Neural cell (in vitro differentiated cells): ENCODE measurements at regions not wholly inside any gene's neighbourhood (a gene's known extent, or its start where the extent isn't known, plus 50 kb on each side); places are given as distances from the start of the nearest gene placed in this dataset.

Experiments
- H2AFZ ChIP-seq: fragments of 200-600, 300-800 bp; sonication (generic), shearing (Covaris generic); 2 replicates; pipeline ENCODE4 v1.6.0; 2014; ENCODE audit warnings: low read depth, mild to moderate bottlenecking, antibody characterized with exemption, low read length, moderate library complexity
- H3F3A ChIP-seq: fragments of 200-600 bp; shearing (Covaris generic); 2 replicates; pipeline ENCODE4 v1.6.1; 2016; ENCODE audit warnings: mild to moderate bottlenecking, moderate library complexity, mixed read lengths, antibody characterized with exemption, low read length; ENCODE audit not compliant: insufficient read depth, poor library complexity, severe bottlenecking
- H3K27ac ChIP-seq: fragments of 200-600, 300-800 bp; sonication (generic), shearing (Covaris generic); 2 replicates; pipeline ENCODE4 v1.5.1; 2014; ENCODE audit warnings: mild to moderate bottlenecking, low read length, moderate library complexity
- H3K27me3 ChIP-seq: fragments of 300-800, 200-600 bp; sonication (generic), shearing (Covaris generic); 2 replicates; pipeline ENCODE4 v1.6.0; 2014; ENCODE audit warnings: mild to moderate bottlenecking, low read depth, low read length, moderate library complexity; ENCODE audit not compliant: insufficient read depth
- H3K36me3 ChIP-seq: fragments of 300-800, 200-600 bp; sonication (generic), shearing (Covaris generic); 2 replicates; pipeline ENCODE4 v1.5.1; 2014; ENCODE audit warnings: mild to moderate bottlenecking, antibody characterized with exemption, low read length, moderate library complexity; ENCODE audit not compliant: insufficient read depth
- H3K4me2 ChIP-seq: fragments of 300-800, 200-600 bp; sonication (generic), shearing (Covaris generic); 2 replicates; pipeline ENCODE4 v1.6.0; 2014; ENCODE audit warnings: mild to moderate bottlenecking, low read length
- H3K4me3 ChIP-seq: fragments of 300-800, 200-600 bp; sonication (generic), shearing (Covaris generic); 2 replicates; pipeline ENCODE4 v1.5.1; 2014; ENCODE audit warnings: mild to moderate bottlenecking, low read length, moderate library complexity
- H3K79me2 ChIP-seq: fragments of 200-600 bp; shearing (Covaris generic); replicated peaks from 2 replicates; pipeline ENCODE4 v1.6.0; 2014; ENCODE audit warnings: mild to moderate bottlenecking, low read length, moderate library complexity; ENCODE audit not compliant: insufficient read depth
- H3K9ac ChIP-seq: fragments of 300-800, 200-600 bp; sonication (generic), shearing (Covaris generic); 2 replicates; pipeline ENCODE4 v1.6.1; 2016; ENCODE audit warnings: mild to moderate bottlenecking, low read length, mixed read lengths
- H3K9me2 ChIP-seq: fragments of 200-600 bp; shearing (Covaris generic); 2 replicates; pipeline ENCODE4 v1.6.1; 2016; ENCODE audit warnings: mild to moderate bottlenecking, low read length, mixed read lengths; ENCODE audit not compliant: insufficient read depth
- H3K9me3 ChIP-seq: fragments of 200-600, 300-800 bp; sonication (generic), shearing (Covaris generic); 2 replicates; pipeline ENCODE4 v1.6.1; 2016; ENCODE audit warnings: mild to moderate bottlenecking, mixed run types, low read length, moderate library complexity, mixed read lengths
- H4K20me1 ChIP-seq: fragments of 200-600 bp; shearing (Covaris generic); 2 replicates; pipeline ENCODE4 v1.6.1; 2016; ENCODE audit warnings: mild to moderate bottlenecking, mixed run types; ENCODE audit not compliant: insufficient read depth
- CTCF ChIP-seq: fragments of 450-650 bp; IDR thresholded peaks from 2 replicates; pipeline ENCODE4 v1.5.1; 2014; ENCODE audit warnings: antibody characterized with exemption, mild to moderate bottlenecking, moderate library complexity; ENCODE audit not compliant: poor library complexity, severe bottlenecking
- EP300 ChIP-seq: fragments of 450-650 bp; conservative IDR thresholded peaks from 2 replicates; pipeline ENCODE4 v1.6.1; 2014; ENCODE audit warnings: antibody characterized with exemption, mild to moderate bottlenecking, moderate library complexity; ENCODE audit not compliant: poor library complexity, severe bottlenecking
- EZH2 ChIP-seq: fragments of 200-600, 300-800 bp; shearing (Covaris generic), sonication (generic); IDR thresholded peaks from 2 replicates; pipeline ENCODE4 v1.6.1; 2014; ENCODE audit warnings: antibody characterized with exemption, low read length, borderline replicate concordance, mild to moderate bottlenecking; ENCODE audit not compliant: insufficient read depth, poor library complexity, severe bottlenecking
- MXI1 ChIP-seq: fragments of 450-650 bp; conservative IDR thresholded peaks from 2 replicates; pipeline ENCODE4 v1.6.1; 2014; ENCODE audit warnings: antibody characterized with exemption, mild to moderate bottlenecking; ENCODE audit not compliant: poor library complexity, severe bottlenecking
- POLR2AphosphoS5 ChIP-seq: IDR thresholded peaks from 2 replicates; pipeline ENCODE4 v1.6.1; 2012
- SMC3 ChIP-seq: fragments of 450-650 bp; conservative IDR thresholded peaks from 2 replicates; pipeline ENCODE4 v1.6.1; 2014; ENCODE audit warnings: antibody characterized with exemption, mild to moderate bottlenecking, moderate library complexity; ENCODE audit not compliant: poor library complexity
- TAF1 ChIP-seq: IDR thresholded peaks from 2 replicates; pipeline ENCODE4 v1.6.1; 2012; ENCODE audit warnings: low read depth
- TF ChIP-seq, protein P1 (sequence below): IDR thresholded peaks from 2 replicates; pipeline ENCODE4 v1.6.1; 2012; ENCODE audit warnings: borderline replicate concordance

GRCh38 chr9:11072176-11072575, 459.4 kb upstream of the PTPRD start:
- H2AFZ ChIP-seq = no peak overlapping the region
- H3K9me3 ChIP-seq = no peaks in the 10 kb centered on the region
- no peak overlapping the region for H3K4me2 ChIP-seq
- H3K4me3 ChIP-seq = no peak overlapping the region
- TF ChIP-seq POLR2AphosphoS5 (no peak), MXI1 (no peak), CTCF (no peak), SMC3 (no peak), EZH2 (no peak), TAF1 (no peak), EP300 (no peak)
- TF ChIP-seq, protein P1, sequence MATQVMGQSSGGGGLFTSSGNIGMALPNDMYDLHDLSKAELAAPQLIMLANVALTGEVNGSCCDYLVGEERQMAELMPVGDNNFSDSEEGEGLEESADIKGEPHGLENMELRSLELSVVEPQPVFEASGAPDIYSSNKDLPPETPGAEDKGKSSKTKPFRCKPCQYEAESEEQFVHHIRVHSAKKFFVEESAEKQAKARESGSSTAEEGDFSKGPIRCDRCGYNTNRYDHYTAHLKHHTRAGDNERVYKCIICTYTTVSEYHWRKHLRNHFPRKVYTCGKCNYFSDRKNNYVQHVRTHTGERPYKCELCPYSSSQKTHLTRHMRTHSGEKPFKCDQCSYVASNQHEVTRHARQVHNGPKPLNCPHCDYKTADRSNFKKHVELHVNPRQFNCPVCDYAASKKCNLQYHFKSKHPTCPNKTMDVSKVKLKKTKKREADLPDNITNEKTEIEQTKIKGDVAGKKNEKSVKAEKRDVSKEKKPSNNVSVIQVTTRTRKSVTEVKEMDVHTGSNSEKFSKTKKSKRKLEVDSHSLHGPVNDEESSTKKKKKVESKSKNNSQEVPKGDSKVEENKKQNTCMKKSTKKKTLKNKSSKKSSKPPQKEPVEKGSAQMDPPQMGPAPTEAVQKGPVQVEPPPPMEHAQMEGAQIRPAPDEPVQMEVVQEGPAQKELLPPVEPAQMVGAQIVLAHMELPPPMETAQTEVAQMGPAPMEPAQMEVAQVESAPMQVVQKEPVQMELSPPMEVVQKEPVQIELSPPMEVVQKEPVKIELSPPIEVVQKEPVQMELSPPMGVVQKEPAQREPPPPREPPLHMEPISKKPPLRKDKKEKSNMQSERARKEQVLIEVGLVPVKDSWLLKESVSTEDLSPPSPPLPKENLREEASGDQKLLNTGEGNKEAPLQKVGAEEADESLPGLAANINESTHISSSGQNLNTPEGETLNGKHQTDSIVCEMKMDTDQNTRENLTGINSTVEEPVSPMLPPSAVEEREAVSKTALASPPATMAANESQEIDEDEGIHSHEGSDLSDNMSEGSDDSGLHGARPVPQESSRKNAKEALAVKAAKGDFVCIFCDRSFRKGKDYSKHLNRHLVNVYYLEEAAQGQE = no peak
- H3F3A ChIP-seq = no peaks in the 10 kb centered on the region
- no peak overlapping the region for H3K9ac ChIP-seq
- no peaks in the 10 kb centered on the region for H3K9me2 ChIP-seq
- H3K27ac ChIP-seq = no peak overlapping the region
- H3K27me3 ChIP-seq = no peaks in the 10 kb centered on the region
- no peaks in the 10 kb centered on the region for H3K36me3 ChIP-seq
- H3K79me2 ChIP-seq = no peaks in the 10 kb centered on the region
- H4K20me1 ChIP-seq = no peaks in the 10 kb centered on the region

- H3K79me2 ChIP-seq = no peaks in the 10 kb centered on the region
- TF ChIP-seq CTCF = no peak
- TF ChIP-seq TAF1 = no peak
- TF ChIP-seq, protein P1 = no peak
- TF ChIP-seq POLR2AphosphoS5 = no peak
- TF ChIP-seq EZH2 = no peak
- H4K20me1 ChIP-seq = no peaks in the 10 kb centered on the region
- no peak overlapping the region for H2AFZ ChIP-seq
- H3K27ac ChIP-seq = no peak overlapping the region
- no peaks in the 10 kb centered on the region for H3K9me2 ChIP-seq
- no peaks in the 10 kb centered on the region for H3K27me3 ChIP-seq
- H3K36me3 ChIP-seq = no peaks in the 10 kb centered on the region
- no peak overlapping the region for H3K4me3 ChIP-seq
- H3K9ac ChIP-seq = no peak overlapping the region
- no peak overlapping the region for H3K4me2 ChIP-seq
- H3K9me3 ChIP-seq = no peaks in the 10 kb centered on the region
- no peaks in the 10 kb centered on the region for H3F3A ChIP-seq
Observed at GRCh38 chr9:11086561-11086960, 473.8 kb upstream of the PTPRD start.
